H9 (cell line): ENCODE measurements at regions not wholly inside any gene's neighbourhood (a gene's known extent, or its start where the extent isn't known, plus 50 kb on each side); places are given as distances from the start of the nearest gene placed in this dataset.

Source experiments
- DNase-seq: peaks from one replicate; pipeline ENCODE4 v3.0.0-alpha.2; 2017
- H2AFZ ChIP-seq: one replicate; pipeline ENCODE4 v1.6.1; 2013; ENCODE audit warnings: mild to moderate bottlenecking, low read length, control low read depth, moderate library complexity
- H2AK5ac ChIP-seq: 2 replicates; pipeline ENCODE4 v1.6.1; 2013; ENCODE audit warnings: low read length, control low read depth, mixed read lengths; ENCODE audit not compliant: insufficient read length
- H2BK120ac ChIP-seq: one replicate; pipeline ENCODE4 v1.6.1; 2013; ENCODE audit warnings: low read depth, mild to moderate bottlenecking, low read length, control low read depth, inconsistent platforms; ENCODE audit not compliant: poor library complexity, severe bottlenecking
- H2BK12ac ChIP-seq: 2 replicates; pipeline ENCODE4 v1.6.1; 2013; ENCODE audit warnings: low read length, control low read depth, mixed read lengths, low read depth; ENCODE audit not compliant: insufficient read length
- H2BK15ac ChIP-seq: 2 replicates; pipeline ENCODE4 v1.6.1; 2013; ENCODE audit warnings: low read depth, low read length, control low read depth
- H2BK20ac ChIP-seq: one replicate; pipeline ENCODE4 v1.6.1; 2013; ENCODE audit warnings: low read depth, mild to moderate bottlenecking, low read length, control low read depth, inconsistent platforms; ENCODE audit not compliant: poor library complexity, severe bottlenecking
- H2BK5ac ChIP-seq: 2 replicates; pipeline ENCODE4 v1.6.1; 2013; ENCODE audit warnings: low read length, control low read depth, mixed read lengths; ENCODE audit not compliant: insufficient read length
- H3K14ac ChIP-seq: 2 replicates; pipeline ENCODE4 v1.6.1; 2013; ENCODE audit warnings: low read length, control low read depth; ENCODE audit not compliant: insufficient read depth
- H3K18ac ChIP-seq: 2 replicates; pipeline ENCODE4 v1.6.1; 2013; ENCODE audit warnings: low read depth, mild to moderate bottlenecking, mixed read lengths, low read length, control low read depth; ENCODE audit not compliant: insufficient read length
- H3K23ac ChIP-seq: 2 replicates; pipeline ENCODE4 v1.6.1; 2013; ENCODE audit warnings: low read length, control low read depth, mixed read lengths, low read depth; ENCODE audit not compliant: insufficient read length
- H3K23me2 ChIP-seq: 2 replicates; pipeline ENCODE4 v1.6.1; 2013; ENCODE audit warnings: low read depth, mild to moderate bottlenecking, mixed read lengths, low read length, control low read depth; ENCODE audit not compliant: insufficient read length, poor library complexity, severe bottlenecking
- H3K27ac ChIP-seq: 2 replicates; pipeline ENCODE4 v1.5.1; 2013; ENCODE audit warnings: low read length, control low read depth, mixed read lengths, low read depth; ENCODE audit not compliant: insufficient read length
- H3K27me3 ChIP-seq: 2 replicates; pipeline ENCODE4 v1.6.1; 2013; ENCODE audit warnings: low read length, control low read depth, inconsistent platforms; ENCODE audit not compliant: insufficient read depth
- H3K4ac ChIP-seq: 2 replicates; pipeline ENCODE4 v1.6.1; 2013; ENCODE audit warnings: low read depth, mild to moderate bottlenecking, control low read depth, inconsistent platforms, low read length, moderate library complexity
- H3K4me1 ChIP-seq: 2 replicates; pipeline ENCODE4 v1.6.1; 2013; ENCODE audit warnings: low read length, control low read depth, inconsistent platforms; ENCODE audit not compliant: insufficient read depth
- H3K4me2 ChIP-seq: 2 replicates; pipeline ENCODE4 v1.6.1; 2013; ENCODE audit warnings: low read length, control low read depth, mixed read lengths; ENCODE audit not compliant: insufficient read length, insufficient read depth
- H3K56ac ChIP-seq: 2 replicates; pipeline ENCODE4 v1.6.1; 2013; ENCODE audit warnings: low read depth, mild to moderate bottlenecking, mixed read lengths, low read length, control low read depth; ENCODE audit not compliant: insufficient read length
- H3K79me1 ChIP-seq: 2 replicates; pipeline ENCODE4 v1.6.1; 2013; ENCODE audit warnings: low read depth, mild to moderate bottlenecking, moderate library complexity, low read length, control low read depth, inconsistent platforms; ENCODE audit not compliant: insufficient read depth, poor library complexity, severe bottlenecking
- H3K79me2 ChIP-seq: 2 replicates; pipeline ENCODE4 v1.6.1; 2013; ENCODE audit warnings: low read length, control low read depth, inconsistent platforms; ENCODE audit not compliant: insufficient read depth
- H3K9ac ChIP-seq: 2 replicates; pipeline ENCODE4 v1.6.1; 2013; ENCODE audit warnings: low read length, control low read depth, mixed read lengths; ENCODE audit not compliant: insufficient read length; ENCODE audit errors: extremely low read depth
- H3K9me3 ChIP-seq: one replicate; pipeline ENCODE4 v1.6.1; 2013; ENCODE audit warnings: low read depth, low read length, inconsistent platforms; ENCODE audit not compliant: control insufficient read depth
- H3T11ph ChIP-seq: one replicate; pipeline ENCODE4 v1.6.1; 2013; ENCODE audit warnings: mild to moderate bottlenecking, low read length, control low read depth, inconsistent platforms
- H4K20me1 ChIP-seq: one replicate; pipeline ENCODE4 v1.6.1; 2013; ENCODE audit not compliant: control insufficient read depth, insufficient read length, insufficient read depth
- H4K5ac ChIP-seq: 2 replicates; pipeline ENCODE4 v1.6.1; 2013; ENCODE audit warnings: low read depth, mild to moderate bottlenecking, mixed read lengths, low read length, control low read depth; ENCODE audit not compliant: insufficient read length
- H4K8ac ChIP-seq: replicated peaks from 2 replicates; pipeline ENCODE4 v1.6.1; 2013; ENCODE audit warnings: low read length, control low read depth, mixed read lengths, low read depth; ENCODE audit not compliant: insufficient read length
- H4K91ac ChIP-seq: 2 replicates; pipeline ENCODE4 v1.6.1; 2013; ENCODE audit warnings: low read depth, mild to moderate bottlenecking, moderate library complexity, mixed read lengths, low read length, control low read depth; ENCODE audit not compliant: insufficient read length
- H3K27ac Mint-ChIP-seq, 3 experiments: 2 replicates in 2 of 3; 3 replicates in 1 of 3; pipeline ENCODE4 v1.8.0; 2020 to 2021; ENCODE audit warnings: mixed read lengths in 3 of 3, mild to moderate bottlenecking in 1 of 3, moderate library complexity in 1 of 3
- H3K27me3 Mint-ChIP-seq: 2 replicates; pipeline ENCODE4 v1.8.0; 2021; ENCODE audit warnings: low read depth, mild to moderate bottlenecking, moderate library complexity, mixed read lengths
- H3K36me3 Mint-ChIP-seq, 3 experiments: 2 replicates in 2 of 3; 3 replicates in 1 of 3; pipeline ENCODE4 v1.8.0; 2020 to 2021; ENCODE audit warnings: low read depth in 3 of 3, mixed read lengths in 3 of 3; ENCODE audit not compliant: insufficient read depth in 1 of 3
- H3K4me1 Mint-ChIP-seq, 2 experiments: 2 replicates each; pipeline ENCODE4 v1.8.0; 2020; ENCODE audit warnings: mixed read lengths in 2 of 2
- H3K4me3 Mint-ChIP-seq, 2 experiments: 2 replicates in 1 of 2; 3 replicates in 1 of 2; pipeline ENCODE4 v1.8.0; 2020 to 2021; ENCODE audit warnings: mild to moderate bottlenecking in 2 of 2, mixed read lengths in 2 of 2, moderate library complexity in 1 of 2
- H3K9me3 Mint-ChIP-seq, 2 experiments: 2 replicates in 1 of 2; 3 replicates in 1 of 2; pipeline ENCODE4 v1.8.0; 2020; ENCODE audit warnings: mild to moderate bottlenecking in 2 of 2, mixed read lengths in 2 of 2, moderate library complexity in 1 of 2
- WGBS: extraction: QIAGEN DNeasy Blood & Tissue Kit; methylation state at CpG from one replicate; pipeline ENCODE4 v1.1.7; 2013; ENCODE audit warnings: missing lambda C conversion rate, low lambda C conversion rate, mixed read lengths; ENCODE audit not compliant: insufficient read length; ENCODE audit errors: extremely low coverage; 5-methylcytosine and 5-hydroxymethylcytosine counted together
- TF ChIP-seq, protein P1 (sequence below): fragments of 200-600 bp; sonication (generic); conservative IDR thresholded peaks from 3 replicates; pipeline ENCODE4 v1.8.0; 2021; ENCODE audit warnings: antibody characterized with exemption, mild to moderate bottlenecking

DNA sequence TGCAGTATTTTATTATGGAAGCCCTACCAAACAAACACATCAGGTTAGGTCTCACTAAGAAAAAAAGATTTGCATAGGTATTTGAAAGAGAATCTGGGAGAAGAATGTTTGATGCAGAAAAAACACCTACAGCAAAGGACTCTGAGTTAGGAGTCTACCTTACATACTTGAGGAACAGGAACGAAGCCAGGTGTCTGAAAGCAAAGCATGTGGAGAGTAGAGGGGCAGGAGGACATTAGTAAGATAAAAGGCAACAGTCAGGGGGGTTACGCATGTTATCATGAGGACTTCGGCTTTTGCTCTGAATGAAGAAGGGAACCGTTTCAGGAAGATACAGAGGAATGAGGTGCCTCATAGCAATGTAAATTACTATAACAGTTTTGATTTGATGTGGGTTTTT, 87.9 kb upstream of the PTER start:
- H4K91ac ChIP-seq, result no peak overlapping the region
- H4K20me1 ChIP-seq, result no peaks in the 10 kb centered on the region
- Mint-ChIP-seq H3K4me1 (peaks cover 11 to 12% of the 10 kb centered on the region in 2 experiments), H3K9me3 (peaks cover 11 to 14% of the 10 kb centered on the region in 2 experiments; a peak in 4 of 5 replicates), H3K36me3 (peaks cover 9 to 23% (median 15%) of the 10 kb centered on the region in 3 experiments), H3K27ac (peak overlapping the region in 2 of 3 experiments; percentile 34 to 94; a peak in 4 of 7 replicates), H3K27me3 (no peaks in the 10 kb centered on the region; the same call in 1 of the 2 replicates), H3K4me3 (peak overlapping the region in 1 of 2 experiments; percentile 41; a peak in 2 of 5 replicates)
- no peak overlapping the region for H3K14ac ChIP-seq
- no peaks in the 10 kb centered on the region for H3K79me2 ChIP-seq
- no peak overlapping the region for H2AFZ ChIP-seq
- peak; percentile 34 for DNase-seq
- H3K23me2 ChIP-seq, result no peaks in the 10 kb centered on the region
- no peak overlapping the region for H3K9ac ChIP-seq
- H4K8ac ChIP-seq, result no peak overlapping the region
- no CpG with 5 or more reads among the region's 4 CpGs for WGBS
- no peak overlapping the region for H3T11ph ChIP-seq
- no peaks in the 10 kb centered on the region for H3K79me1 ChIP-seq
- H3K23ac ChIP-seq, result no peak overlapping the region
- no peak overlapping the region for H2BK15ac ChIP-seq
- H2BK20ac ChIP-seq, result no peak overlapping the region
- no peak overlapping the region for H3K4me2 ChIP-seq
- H3K56ac ChIP-seq, result no peak overlapping the region
- H3K4ac ChIP-seq, result no peak overlapping the region
- no peak overlapping the region for H2BK5ac ChIP-seq
- peaks cover 8% of the 10 kb centered on the region; the same call in 1 of the 2 replicates for H3K4me1 ChIP-seq
- no peaks in the 10 kb centered on the region for H3K9me3 ChIP-seq
- no peak overlapping the region for H2BK12ac ChIP-seq
- TF ChIP-seq, protein P1, sequence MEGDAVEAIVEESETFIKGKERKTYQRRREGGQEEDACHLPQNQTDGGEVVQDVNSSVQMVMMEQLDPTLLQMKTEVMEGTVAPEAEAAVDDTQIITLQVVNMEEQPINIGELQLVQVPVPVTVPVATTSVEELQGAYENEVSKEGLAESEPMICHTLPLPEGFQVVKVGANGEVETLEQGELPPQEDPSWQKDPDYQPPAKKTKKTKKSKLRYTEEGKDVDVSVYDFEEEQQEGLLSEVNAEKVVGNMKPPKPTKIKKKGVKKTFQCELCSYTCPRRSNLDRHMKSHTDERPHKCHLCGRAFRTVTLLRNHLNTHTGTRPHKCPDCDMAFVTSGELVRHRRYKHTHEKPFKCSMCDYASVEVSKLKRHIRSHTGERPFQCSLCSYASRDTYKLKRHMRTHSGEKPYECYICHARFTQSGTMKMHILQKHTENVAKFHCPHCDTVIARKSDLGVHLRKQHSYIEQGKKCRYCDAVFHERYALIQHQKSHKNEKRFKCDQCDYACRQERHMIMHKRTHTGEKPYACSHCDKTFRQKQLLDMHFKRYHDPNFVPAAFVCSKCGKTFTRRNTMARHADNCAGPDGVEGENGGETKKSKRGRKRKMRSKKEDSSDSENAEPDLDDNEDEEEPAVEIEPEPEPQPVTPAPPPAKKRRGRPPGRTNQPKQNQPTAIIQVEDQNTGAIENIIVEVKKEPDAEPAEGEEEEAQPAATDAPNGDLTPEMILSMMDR, result no peak
- no peak overlapping the region for H3K18ac ChIP-seq
- no peak overlapping the region for H4K5ac ChIP-seq
- H2AK5ac ChIP-seq, result no peak overlapping the region
- H2BK120ac ChIP-seq, result no peak overlapping the region
- H3K27ac ChIP-seq, result no peak overlapping the region
- H3K27me3 ChIP-seq, result no peaks in the 10 kb centered on the region
